ENCODE measurements at regions not wholly inside any gene's neighbourhood (a gene's known extent, or its start where the extent isn't known, plus 50 kb on each side); places are given as distances from the start of the nearest gene placed in this dataset.

DNA sequence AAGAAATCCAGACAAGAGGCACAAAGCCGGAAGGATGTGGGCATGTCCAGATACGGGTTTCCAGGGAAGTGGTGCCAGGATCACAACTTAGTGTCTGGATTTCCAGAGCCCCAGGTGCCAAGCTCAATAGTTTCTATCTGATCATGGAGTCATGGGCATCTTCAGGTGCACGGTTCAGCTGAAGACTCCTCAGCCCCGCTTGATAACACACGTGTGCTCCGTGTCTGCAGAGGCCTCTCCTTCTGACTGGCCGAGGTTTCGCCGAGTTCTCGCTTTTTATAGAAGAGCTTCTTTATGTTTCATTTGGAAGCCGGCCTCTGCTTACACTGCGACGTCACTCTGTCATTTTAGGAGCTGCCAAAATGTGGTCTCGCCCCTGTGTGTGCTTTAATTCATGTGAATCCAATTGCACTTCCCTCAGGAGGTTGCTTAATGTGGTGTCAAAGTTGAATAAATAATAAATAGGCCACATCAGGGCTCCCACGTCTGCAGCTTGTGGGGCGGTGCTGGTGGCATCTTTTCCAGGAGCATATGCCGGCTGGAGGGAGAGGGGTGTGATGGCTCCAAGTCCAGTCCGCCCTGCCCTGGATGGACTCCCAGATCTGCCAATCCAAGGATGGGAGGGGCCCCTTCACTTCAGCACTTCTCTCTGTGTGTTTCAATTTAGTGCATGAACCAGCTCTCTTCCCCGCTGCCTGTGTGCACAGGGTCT is 1410.8 kb downstream of the TBC1D22A start:
- no peak for DNase-seq (ENCODE audit: low read depth)

DNA sequence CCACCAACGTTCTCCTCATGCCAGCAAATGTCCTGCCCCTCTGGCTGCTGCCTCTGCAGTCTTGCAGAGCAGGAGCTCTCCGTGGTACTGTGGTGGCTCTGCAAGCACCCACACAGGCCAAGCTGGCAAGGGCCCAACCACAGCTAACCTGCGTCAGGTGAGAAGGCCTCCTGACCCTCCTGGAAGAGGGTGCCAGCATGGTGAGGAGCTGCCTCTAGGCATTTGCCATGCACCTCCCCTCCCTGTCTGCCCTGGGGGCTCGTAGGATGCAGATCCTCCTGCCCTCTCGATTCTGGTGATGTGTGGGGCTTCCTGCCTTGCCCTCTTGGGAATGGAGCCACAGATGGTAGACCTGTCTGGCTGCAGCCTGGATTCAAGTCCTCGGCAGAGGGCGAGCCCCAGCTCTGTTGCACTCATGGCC is 1408.8 kb downstream of the TBC1D22A start:
- no peak for DNase-seq (ENCODE audit: low read depth)

DNA sequence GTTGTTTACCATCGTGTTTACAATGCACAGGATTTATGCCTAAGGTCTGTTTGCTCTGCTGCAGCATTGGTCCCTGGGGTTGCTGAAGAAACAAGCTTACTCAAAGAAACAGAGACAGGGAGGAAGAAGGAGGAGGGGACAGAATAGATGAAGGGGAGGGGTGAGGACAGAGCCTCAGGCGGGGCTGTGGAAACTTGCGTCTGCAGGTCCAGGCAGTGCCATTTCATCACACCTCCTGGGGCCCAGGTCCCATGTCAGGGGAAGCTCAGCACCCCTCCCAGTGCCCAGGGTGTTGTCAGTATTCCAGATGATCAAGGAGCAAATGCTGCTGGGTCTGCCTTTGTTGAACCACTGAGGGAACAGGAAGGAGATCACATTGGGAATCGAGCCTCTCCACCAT is 1406.8 kb downstream of the TBC1D22A start:
- DNase-seq (ENCODE audit: low read depth), result no peak

DNA sequence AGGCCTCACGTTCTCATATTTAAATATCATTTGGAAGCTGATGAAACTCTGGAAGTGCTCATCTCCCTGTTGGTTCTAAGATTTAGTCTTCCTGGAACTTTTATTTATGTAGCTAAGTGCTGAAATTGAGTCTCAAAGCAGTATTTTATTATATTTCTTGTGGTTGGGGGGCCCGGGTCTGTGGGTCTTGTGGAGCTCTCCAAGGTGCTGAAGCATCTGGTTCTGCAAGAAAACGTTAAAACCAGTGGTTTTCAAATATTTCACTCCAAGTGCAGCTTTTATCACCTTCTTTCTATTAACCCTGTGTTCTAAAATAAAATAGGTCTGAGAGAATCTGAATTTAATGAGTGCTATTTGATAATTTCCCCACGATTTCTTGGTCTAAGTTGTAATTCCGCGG is 1404.8 kb downstream of the TBC1D22A start:
- DNase-seq (ENCODE audit: low read depth), result no peak

DNA sequence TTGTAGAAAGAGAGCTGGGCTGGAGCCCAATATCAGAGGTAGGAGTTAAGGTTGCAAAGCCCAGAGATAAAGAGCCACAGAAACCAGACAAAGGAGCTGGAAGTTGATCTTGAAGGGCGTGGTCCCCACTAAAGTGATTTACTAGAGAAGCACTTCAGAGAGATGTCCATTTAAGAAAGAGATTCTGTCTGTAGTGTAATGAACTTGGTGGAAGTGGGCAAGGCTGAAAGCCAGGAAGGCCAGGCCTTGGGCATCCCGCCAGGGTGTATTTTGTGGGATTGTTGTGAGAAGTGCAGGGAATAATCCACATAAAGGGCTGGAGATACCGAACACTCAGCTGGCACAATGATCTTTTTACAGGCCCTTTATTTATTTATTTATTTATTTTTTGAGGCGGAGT is 1398.8 kb downstream of the TBC1D22A start:
- no peak for DNase-seq (ENCODE audit: low read depth)

DNA sequence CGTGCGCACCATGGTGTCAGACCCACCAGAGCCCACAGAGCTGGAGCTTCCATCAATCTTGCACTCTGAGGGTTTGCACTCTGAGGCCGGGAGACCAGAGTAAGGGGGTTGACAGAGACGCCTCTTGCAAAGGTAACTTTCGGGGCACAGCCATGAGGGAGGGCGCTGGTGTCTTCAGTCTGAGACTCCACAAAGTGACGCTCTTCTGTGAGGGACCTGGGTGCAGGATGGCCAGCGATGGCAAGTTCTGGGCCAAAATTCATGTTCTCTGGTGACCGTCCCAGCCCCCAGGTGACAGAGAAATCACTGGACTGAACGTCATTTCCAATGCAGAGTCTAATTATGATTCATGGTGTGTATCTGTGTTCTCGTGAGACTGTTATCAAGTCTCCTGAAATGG is 1395.2 kb downstream of the TBC1D22A start:
- DNase-seq (ENCODE audit: low read depth), result no peak

DNA sequence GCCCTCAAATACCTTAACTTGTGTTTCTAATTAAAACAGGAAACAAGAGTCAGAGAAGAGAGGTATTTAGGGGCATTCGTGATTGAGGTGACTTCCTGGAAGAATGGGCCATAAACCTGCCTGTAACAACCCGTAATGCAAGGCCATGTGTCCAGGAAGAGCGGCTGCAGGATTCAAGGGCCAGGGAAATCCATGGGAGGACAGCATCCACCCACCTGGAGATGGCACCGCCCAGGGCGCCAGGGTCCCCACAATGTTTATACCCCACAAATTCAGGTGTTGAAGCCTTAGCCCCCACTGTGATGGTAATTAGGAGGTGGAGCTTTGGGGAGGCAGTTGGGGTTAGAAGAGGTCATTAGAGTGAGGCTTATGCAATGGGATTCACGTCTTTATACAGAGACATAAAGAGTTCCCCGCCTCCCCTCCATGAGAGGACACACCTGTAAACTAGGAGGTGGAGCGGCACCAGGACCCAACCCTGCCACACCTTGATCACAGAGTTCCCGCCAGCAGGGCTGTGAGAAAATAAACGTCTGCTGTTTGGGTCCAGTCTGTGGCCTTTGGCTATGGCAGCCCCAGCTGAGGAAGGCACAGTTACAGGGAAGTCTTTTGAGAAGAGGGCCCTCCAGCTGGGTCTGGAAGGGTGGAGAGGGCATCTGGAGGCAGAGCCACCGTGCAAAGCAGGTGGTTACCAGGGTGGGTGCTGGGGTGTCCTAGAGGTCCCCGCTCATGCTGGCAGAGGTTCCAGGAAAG is 1394.3 kb downstream of the TBC1D22A start:
- DNase-seq (ENCODE audit: low read depth), result no peak

DNA sequence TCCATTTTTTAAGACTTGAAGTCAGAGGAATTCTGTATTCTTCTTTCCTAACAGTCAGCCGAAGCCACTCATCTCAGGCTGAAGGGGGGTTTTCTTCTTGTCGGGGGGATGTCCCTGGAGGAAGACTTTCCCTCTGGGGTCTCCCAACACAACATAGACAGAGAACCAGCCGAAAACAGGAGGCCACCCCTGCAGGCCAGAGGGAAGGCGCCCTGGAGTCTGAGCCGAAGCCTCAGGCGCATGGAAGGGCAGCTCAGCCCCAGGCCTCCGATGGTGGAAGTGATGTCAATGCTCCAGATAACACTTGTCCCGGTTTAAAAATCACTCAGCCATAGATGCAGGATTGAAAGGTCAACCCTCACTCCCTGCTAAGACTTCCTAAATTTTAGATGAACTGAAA is 1393.0 kb downstream of the TBC1D22A start:
- no peak for DNase-seq (ENCODE audit: low read depth)

DNA sequence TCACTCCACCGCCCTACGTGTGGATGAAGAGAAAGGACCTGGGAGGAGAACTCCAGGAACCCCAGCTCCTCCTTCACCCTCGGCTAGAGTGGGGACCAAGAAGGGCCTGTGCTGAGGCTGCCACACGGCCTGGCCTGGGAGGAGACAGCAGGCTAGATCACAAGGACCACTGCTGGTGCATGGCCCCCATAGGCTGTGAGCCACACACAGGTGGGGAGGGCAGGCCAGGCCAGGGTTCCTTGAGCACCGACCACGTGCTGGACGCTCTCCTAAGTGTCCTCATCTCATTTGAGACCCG is 1392.4 kb downstream of the TBC1D22A start:
- DNase-seq (ENCODE audit: low read depth), result no peak

DNA sequence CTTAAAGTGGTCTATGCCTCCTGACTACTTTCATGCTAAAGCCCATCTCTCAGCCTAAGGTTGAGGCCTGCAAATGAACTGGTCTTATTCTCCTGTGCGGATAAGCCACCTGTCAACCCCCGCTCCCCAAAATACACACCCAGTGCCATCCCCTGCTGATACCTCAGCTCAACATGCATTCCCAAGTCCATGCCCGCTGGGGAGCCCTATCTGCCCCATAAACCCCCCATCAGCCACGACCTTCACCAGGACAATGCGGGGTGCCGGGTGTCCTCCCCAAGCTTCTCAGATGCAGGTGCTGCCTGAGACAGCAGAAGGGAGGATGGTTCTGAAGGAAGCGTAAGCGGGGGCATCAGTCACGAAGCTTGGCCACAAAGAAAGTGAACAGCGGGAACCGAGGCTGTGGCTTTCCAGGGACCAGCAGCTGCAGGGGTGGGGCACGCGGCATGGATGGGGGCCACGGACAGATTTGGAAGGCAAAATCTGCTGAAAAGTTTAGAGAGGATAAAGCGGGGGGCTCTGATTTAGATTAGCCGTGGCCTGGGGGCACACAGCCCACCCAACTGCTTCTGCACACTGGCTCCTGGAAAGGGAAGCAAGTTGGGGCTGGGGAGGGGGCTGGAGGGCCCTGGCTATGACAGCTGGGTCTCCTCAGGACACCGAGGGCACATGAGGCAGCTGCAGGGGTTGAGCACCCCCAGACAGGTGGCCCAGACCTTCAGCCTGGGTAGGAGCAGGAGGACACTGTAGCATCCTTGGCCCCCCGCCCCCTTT is 1391.9 kb downstream of the TBC1D22A start:
- no peak for DNase-seq (ENCODE audit: low read depth)

DNA sequence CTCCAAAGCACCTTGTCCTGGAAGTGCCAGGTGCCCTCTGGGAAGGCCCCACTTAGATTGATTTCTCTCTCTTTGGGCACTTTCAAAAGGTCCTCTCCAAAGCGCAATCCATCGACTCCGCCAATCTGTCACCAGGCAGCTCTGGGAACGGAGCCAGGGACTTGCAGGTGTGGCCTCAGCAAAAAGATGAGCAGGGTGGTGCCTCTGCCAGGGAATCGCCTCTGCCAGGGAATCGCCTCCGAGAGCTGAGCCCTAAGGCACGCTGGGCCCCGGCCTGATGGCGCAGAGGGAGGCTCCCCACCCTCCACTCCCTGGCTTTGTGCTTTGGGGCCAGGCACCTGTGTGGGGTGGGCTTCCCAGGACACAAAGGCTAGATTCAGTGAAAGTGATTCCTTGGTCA is 1391.3 kb downstream of the TBC1D22A start:
- no peak for DNase-seq (ENCODE audit: low read depth)

DNA sequence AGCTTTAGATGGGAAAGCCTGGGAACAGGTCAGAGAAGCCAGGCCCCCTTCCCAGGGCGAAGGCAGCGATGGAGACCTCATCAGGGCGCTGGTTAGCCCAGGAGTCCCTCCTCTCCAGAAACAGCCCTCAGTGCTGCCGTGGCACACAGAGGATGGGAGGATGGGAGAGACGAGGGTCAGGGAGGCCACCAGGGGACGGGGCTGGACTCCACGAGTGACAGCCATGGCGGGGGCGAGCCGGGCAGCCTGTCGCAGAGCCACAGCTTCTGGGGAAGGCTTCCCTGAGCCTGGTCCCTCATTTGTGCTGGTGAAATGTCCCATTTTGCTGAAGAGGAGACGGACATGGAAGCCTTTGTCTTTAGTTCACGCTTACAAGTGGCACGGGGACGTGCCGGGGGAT is 1390.5 kb downstream of the TBC1D22A start:
- no peak for DNase-seq (ENCODE audit: low read depth)

DNA sequence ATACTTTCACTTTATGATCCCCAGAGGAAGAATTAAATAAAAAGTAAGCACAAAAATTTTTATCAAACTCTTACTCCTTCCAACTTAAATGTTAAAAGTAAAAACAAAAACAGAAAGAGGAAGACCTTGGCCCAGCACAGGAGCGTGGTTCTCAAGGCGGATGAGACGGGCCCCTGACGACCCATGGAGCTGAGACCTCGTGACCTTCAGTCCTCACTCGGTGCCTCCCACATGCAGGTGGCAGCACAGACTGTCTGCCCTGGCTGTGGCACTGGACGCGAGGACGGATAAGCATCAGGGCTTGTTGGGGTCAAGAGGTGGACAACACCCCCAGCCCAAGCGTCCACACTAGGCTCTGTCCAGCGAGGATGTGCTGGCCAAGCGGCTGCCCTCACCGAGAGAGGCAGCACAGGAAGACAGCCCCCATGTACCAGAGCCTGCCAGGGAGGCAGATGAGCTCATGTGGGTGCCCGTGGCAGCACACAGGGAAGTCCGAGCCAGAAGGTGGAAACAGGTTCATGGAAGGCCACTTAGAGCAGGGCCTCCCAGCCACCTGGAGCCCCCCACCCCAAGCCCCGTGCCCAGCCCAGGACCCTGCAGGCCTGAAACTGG is 1389.8 kb downstream of the TBC1D22A start:
- DNase-seq (ENCODE audit: low read depth), result no peak

DNA sequence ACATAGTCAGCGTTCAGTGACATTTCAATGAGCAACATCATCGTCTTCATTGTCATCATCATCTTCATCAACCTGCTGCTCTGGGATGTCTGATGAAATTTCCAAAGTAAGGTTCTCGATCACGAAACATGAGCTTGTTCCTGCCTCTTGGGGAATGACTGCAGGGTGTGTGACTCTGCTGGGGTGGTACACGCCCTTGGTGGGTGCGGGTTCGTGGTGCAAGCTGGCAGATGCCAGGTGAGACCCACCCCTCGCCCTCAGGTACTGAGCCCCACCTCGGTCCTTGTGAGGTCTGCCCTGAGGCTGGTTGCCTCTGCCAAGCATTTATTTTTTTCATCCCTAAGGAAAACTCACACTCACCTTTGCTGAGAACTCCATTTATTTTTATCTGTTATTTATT is 1389.2 kb downstream of the TBC1D22A start:
- no peak for DNase-seq (ENCODE audit: low read depth)

DNA sequence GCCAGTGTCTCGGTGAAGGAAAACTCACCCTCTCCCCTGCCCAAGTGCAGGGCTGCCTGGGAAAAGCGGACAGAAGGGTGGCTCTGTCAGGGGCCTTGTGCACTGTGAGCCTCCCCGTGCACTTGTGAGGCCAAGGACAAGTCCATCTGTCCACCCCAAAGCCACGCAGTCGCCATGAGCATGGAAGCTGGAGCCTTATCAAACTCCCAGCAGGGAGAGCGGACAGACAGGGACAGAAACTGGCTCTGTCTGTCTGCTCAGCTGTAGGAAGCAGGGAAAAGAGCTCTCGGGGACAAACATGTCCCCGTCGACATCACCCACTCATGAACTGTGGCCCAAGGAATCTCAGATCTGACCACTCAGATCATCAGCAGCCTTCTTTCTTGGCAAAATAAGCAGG is 1385.4 kb downstream of the TBC1D22A start:
- no peak for DNase-seq (ENCODE audit: low read depth)

DNA sequence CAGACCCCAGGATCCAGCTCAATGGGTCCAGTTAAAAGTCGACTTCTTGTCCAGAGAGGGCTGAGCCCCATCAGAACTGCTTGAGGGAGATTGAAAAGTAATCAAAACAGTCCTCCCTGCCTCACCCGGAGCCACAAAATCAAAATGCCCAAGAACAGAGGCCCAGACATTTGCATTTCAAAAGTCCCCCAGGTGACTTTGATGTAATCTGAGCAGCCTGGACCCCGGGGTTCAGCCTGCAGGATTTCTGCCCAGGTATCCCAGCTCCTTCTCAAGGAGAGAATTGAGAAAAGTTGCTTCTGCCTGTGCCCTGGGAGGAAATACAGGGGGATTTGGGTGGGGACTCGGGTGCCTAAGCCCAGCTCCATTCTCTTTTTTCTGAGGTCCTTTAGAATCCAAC is 1385.0 kb downstream of the TBC1D22A start:
- no peak for DNase-seq (ENCODE audit: low read depth)

DNA sequence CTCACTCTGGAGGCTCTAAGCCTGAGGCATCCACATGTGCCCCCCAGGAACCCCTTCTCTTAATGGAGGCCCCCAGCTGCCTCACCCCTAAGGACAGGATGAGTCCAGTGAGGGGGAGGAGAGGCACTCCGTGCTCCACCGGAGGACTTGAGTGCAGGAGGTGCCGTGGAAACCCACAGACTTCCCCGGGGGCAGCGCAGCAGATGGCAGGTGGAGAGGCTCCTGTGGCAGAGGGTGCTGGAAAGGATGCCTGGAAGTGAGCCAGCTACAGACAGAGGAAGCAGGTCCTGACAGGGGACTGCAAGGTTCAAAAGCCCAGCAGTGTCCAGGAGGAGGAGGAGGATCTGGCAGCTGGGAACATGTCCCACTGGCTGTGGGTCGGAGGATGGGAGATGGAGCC is 1384.0 kb downstream of the TBC1D22A start:
- DNase-seq (ENCODE audit: low read depth), result no peak

DNA sequence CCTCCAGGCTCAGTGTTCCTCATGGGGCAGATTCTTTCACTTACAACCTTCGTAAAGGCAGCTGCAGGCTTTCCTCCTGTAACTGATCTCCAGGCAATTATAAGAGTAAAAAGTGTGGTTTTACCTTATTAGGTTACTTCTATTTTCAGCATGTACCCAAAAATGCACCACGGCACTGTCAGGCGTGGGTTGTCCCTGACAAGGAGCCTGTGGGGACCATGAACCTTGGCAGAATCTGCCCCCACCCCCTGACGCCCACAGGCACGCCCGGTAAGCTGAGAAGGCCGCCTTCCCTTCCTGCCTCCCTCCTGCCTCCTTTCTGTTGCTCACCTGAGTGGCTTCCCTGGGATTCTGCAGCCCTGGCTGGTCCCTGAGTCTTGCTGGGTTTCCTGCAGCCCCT is 1383.3 kb downstream of the TBC1D22A start:
- no peak for DNase-seq (ENCODE audit: low read depth)

DNA sequence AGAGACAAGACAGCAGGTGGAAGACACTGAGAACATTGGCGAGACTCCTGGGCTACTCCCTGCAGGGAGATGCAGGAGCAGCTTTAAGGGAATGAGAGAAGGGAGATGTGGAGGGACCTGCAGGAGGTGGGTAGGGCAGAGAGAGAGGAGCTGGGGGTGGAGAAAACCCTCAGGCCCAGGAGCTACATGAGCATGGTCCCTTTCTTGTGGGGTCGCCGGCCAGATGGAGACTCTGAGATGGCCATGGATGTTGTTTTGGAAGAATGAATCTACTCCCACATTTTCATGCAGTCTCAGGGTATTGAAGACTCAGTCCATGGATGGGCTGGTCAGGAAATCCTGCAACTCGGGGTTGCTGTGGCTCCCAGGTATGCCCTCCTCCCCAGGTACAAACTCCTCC is 1381.9 kb downstream of the TBC1D22A start:
- no peak for DNase-seq (ENCODE audit: low read depth)

DNA sequence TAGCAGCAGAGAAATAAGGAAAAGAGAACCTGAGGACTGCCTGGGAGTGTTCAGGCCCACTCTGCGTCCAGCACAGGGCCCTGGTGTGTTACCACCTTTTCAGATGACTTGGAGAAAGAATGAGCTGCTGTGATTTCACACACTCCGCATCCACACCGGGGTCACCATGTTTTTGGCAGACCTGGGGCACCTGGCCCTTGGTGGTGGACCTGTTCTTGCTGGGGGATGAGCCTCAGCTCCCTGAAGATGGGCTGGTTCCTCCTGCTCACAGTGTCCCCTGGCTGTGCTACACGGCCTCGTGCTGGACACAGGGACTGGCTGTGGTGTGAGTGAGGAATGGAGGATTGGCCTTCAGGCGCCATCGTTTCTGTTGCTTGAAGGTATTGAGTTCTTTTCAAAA is 1381.4 kb downstream of the TBC1D22A start:
- DNase-seq (ENCODE audit: low read depth), result no peak

DNA sequence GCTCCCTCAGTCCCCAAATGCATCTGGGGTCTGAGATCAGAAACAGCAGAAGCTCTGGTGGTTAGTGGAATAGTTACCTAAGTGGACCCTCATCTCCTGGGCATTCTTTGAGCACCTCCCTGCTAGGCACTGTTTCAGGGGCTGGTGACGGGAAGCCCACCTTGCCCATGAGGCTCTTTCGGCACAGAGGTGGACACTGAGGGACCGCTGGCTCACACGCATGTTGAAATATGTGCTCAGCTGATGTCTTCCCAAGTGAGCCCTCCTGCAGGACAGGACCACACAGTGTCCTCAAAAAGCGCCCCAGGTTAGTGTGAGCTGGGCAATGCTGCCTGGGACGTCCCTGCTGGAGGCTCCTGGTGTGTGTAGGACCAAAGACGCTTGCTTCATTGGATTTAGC is 1379.9 kb downstream of the TBC1D22A start:
- DNase-seq (ENCODE audit: low read depth), result no peak

DNA sequence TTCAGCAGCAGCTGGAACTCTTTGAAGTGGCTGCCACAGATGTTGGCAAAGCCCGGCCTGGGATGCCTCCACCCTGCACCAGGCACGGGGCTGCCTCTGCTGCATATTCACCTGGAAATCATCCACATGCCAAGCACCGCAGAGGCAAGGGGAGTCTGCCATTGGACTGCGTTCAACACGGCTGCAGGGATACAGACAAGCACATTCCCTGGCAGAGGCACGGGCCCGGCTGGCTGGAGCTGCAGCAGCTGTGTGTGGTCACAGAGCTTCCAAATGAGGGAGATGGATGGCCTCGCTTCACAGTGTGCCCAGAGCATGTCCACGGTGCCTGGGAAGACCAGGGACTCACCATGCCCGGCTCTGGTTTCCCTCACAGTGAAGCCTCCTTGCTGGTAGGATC is 1378.9 kb downstream of the TBC1D22A start:
- no peak for DNase-seq (ENCODE audit: low read depth)

DNA sequence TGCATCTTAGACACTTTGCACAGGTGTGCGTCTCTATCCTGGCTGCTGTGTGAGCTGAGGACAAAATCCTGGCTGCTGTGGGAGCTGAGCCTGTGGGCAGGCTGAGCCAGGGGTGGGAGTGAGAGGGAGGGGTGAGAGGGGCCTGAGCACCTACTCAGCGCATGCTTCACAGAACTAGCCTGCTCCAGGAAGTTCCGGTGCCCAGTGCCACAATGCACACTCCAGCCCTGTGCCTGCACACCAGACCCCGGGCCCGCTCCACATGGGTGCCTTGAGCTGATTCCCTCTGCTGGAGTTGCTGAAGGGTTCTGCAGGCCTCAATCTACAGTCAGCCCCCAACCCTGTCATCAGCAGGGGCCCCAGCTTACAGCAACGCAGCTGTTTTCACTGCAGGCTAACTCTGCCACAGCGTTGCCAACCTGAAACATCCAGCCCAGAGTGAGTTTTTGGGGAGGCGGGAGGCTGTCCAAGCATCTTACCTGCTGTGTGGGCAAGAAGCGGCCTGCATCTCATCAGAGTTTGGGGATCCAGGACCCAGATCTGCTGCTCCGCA is 1377.9 kb downstream of the TBC1D22A start:
- DNase-seq (ENCODE audit: low read depth), result no peak

Measured in activated T-helper 1 cell treated with Interleukin-2 at 50 U/mL for 16 hours (primary cell).